T-helper 17 cell (primary cell): ENCODE measurements at regions not wholly inside any gene's neighbourhood (a gene's known extent, or its start where the extent isn't known, plus 50 kb on each side); places are given as distances from the start of the nearest gene placed in this dataset.

Source experiments
- ATAC-seq: fragments of 150-1000 bp; cut with Tn5 transposase; 2 replicates; pipeline ENCODE4 v1.10.0; 2021; ENCODE audit warnings: mild to moderate bottlenecking, moderate library complexity
- DNase-seq, 3 donors: peaks; one replicate each; pipeline versions ENCODE4 v3.0.0 to v3.0.0-alpha.2; 2020 to 2021
- H3K9me3 ChIP-seq: one replicate; pipeline ENCODE4 v1.7.0; 2013; ENCODE audit warnings: low read length, mild to moderate bottlenecking; ENCODE audit not compliant: control insufficient read depth, poor library complexity, severe bottlenecking
- H3K27ac Mint-ChIP-seq: one replicate; pipeline ENCODE4 v1.8.0; 2022; ENCODE audit warnings: mild to moderate bottlenecking, moderate library complexity, mixed read lengths
- H3K27me3 Mint-ChIP-seq: one replicate; pipeline ENCODE4 v1.8.0; 2022; ENCODE audit warnings: mixed read lengths
- H3K36me3 Mint-ChIP-seq: one replicate; pipeline ENCODE4 v1.8.0; 2022; ENCODE audit warnings: low read depth, mixed read lengths
- H3K4me1 Mint-ChIP-seq: one replicate; pipeline ENCODE4 v1.8.0; 2022; ENCODE audit warnings: mild to moderate bottlenecking, mixed read lengths
- H3K4me3 Mint-ChIP-seq: one replicate; pipeline ENCODE4 v1.8.0; 2022; ENCODE audit warnings: mild to moderate bottlenecking, moderate library complexity, mixed read lengths

DNA sequence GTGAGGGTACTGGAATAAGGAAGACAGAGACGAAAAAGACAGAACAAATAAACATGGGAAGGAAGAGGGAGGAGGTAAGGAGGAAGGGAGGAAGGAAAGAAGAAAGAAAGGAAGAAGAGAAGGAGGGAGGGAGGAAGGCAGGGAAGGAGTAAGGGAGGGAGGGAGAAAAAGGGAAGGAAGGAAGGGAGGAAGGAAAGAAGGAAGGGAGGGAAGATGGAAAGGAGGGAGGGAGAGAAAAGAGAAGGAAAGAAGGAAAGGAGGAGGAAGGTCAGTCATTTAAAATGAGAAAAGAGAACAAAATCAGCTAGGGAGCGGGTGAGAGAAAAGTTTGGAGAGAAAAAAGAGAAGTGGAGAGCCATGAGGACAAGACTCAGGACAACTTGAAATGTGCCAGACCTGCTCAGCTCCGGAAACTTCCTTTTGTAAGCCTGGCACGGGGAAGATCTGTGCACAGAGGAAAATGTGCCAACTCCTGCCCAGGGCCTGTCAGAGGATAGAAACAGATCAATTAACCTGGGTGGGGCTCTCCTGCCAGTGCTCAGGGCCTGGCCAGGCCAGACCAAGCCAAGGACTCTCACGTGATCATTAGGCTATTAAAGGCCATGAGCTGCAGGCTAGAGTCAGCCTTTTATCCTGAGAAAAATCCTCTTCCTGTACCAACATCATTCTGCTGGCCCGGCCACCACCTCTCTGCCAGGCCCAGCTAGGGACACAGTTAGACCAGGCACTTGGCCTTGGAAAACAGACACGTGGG lies 50.1 kb upstream of the BCL6 start:
- H3K4me3 Mint-ChIP-seq, result no peak overlapping the region
- no peaks in the 10 kb centered on the region for H3K9me3 ChIP-seq
- no peak for DNase-seq
- H3K27me3 Mint-ChIP-seq, result no peaks in the 10 kb centered on the region
- ATAC-seq, result no peak
- H3K27ac Mint-ChIP-seq, result no peak overlapping the region
- peaks cover 2% of the 10 kb centered on the region for H3K36me3 Mint-ChIP-seq
- peaks cover 26% of the 10 kb centered on the region for H3K4me1 Mint-ChIP-seq

DNA sequence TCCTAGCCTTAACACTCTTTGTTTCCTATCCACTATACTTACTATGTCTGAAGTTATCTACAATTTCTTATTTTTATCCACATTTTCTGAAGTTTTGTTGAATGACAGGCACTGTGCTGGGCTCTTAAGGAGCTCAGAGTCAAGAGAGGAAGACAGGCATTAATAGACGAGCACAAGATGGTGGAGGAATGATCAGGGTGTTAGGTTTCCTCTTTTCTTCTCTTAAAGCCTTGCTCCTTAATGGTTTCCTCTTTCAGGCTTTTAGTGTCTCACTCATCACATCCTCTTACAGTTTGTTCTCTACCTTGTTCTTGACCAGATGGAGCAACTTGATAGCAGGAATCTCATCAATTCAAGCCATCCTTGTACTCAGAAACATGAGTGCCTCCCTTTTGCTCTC lies 52.9 kb upstream of the BCL6 start:
- peak overlapping the region; percentile 1 for H3K27ac Mint-ChIP-seq
- DNase-seq, result no peak

GRCh38 chr3:187798531-187799530 lies 53.6 kb upstream of the BCL6 start:
- Mint-ChIP-seq H3K4me1 (peaks cover 33% of the 10 kb centered on the region), H3K36me3 (peaks cover 2% of the 10 kb centered on the region), H3K27me3 (no peaks in the 10 kb centered on the region), H3K4me3 (peak overlapping the region; percentile 43), H3K27ac (peak overlapping the region; percentile 1)
- DNase-seq (no peak), ATAC-seq (peak; percentile 69)
- no peaks in the 10 kb centered on the region for H3K9me3 ChIP-seq

More for the DNA sequence above, 52.9 kb upstream of the BCL6 start:
- no peaks in the 10 kb centered on the region for H3K9me3 ChIP-seq
- peaks cover 2% of the 10 kb centered on the region for H3K36me3 Mint-ChIP-seq
- peaks cover 31% of the 10 kb centered on the region for H3K4me1 Mint-ChIP-seq
- H3K4me3 Mint-ChIP-seq, result peak overlapping the region; percentile 43
- no peaks in the 10 kb centered on the region for H3K27me3 Mint-ChIP-seq
- ATAC-seq, result no peak

DNA sequence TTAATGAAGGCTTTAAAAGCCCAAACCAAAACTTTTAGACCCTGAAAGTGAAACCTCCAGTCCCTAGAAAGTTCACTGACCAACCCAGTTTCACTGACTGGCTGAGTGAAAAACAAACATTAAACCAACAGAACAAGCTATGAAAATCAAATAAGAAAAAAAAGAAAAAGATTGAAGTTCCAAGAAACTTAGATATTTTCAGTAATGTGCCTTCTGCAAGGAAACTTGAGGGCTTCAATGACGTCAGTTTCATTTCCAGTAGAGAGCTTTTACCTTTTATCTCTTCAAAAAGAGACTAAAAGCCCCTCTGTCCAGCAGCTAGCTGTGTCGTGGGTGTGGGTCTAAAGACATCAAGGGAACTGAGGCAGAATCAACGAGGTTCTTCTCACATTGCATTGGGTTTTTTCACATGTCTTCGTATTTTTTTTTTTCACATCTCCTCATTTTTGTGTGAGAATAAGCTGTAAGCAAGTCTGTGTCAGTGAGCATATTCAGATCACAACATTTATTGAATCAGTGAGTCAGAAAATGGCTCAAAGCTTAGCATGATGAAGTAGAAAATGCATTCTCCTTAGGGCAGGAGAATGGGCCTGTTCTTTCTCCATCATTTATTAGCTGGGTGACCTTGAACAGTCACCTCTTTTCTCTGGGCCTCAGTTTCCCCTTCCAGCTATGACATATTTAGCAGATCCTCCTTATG lies 54.8 kb upstream of the BCL6 start:
- no peak for DNase-seq
- no peak overlapping the region for H3K4me3 Mint-ChIP-seq
- H3K27ac Mint-ChIP-seq, result peak overlapping the region; percentile 1
- no peaks in the 10 kb centered on the region for H3K9me3 ChIP-seq
- no peaks in the 10 kb centered on the region for H3K27me3 Mint-ChIP-seq
- ATAC-seq, result no peak
- peaks cover 43% of the 10 kb centered on the region for H3K4me1 Mint-ChIP-seq
- H3K36me3 Mint-ChIP-seq, result no peaks in the 10 kb centered on the region

DNA sequence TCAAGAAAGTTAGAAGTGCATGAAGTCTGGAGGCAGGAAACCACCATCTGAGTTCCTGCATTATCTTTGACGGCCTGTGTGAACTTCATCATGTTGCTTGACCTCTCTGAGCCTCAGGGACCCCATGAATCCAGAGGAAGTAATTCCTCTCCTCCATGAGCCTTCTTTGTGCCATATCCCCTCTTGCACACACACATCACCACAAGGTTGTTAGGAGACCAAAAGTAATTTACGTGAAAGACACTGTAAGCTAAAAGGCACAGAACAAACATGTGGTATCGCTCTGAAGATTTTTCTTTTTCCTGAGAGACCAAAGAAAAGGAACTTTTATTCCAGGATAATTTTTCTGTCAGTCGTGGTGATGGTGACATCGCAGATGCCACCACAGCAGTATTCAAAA lies 55.9 kb upstream of the BCL6 start:
- Mint-ChIP-seq H3K36me3 (no peaks in the 10 kb centered on the region), H3K27ac (no peak overlapping the region)

GRCh38 chr3:187802203-187802927 lies 57.1 kb upstream of the BCL6 start:
- Mint-ChIP-seq H3K36me3 (no peaks in the 10 kb centered on the region), H3K4me3 (peak overlapping the region; percentile 82), H3K4me1 (peaks cover 49% of the 10 kb centered on the region), H3K27me3 (no peaks in the 10 kb centered on the region), H3K27ac (peak overlapping the region; percentile 85)
- H3K9me3 ChIP-seq, result no peaks in the 10 kb centered on the region
- no peak for ATAC-seq
- DNase-seq, result no peak

More for the DNA sequence above, 55.9 kb upstream of the BCL6 start:
- no peak for ATAC-seq
- peaks cover 46% of the 10 kb centered on the region for H3K4me1 Mint-ChIP-seq
- no peaks in the 10 kb centered on the region for H3K27me3 Mint-ChIP-seq
- H3K9me3 ChIP-seq, result no peaks in the 10 kb centered on the region
- DNase-seq, result no peak
- H3K4me3 Mint-ChIP-seq, result no peak overlapping the region

DNA sequence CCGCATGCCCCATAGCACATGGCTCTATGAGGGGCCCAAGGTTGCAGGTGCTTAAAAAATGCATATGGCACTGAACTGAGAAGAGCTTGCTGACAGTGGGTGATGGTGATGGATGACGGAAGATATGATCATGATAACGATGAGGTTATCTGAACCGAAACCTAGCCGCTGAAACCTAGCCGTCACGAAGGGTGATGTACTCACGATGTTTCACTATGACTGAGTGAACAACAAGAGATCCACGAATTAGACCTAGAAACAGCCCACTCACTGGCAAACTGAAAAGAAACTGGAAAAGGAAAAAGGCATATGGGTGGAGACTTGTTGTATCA lies 57.6 kb upstream of the BCL6 start:
- ATAC-seq (peak; percentile 77), DNase-seq (peak in 1 of 3 donors; percentile 7)
- Mint-ChIP-seq H3K27ac (peak overlapping the region; percentile 85), H3K36me3 (no peaks in the 10 kb centered on the region), H3K27me3 (no peaks in the 10 kb centered on the region), H3K4me1 (peaks cover 47% of the 10 kb centered on the region), H3K4me3 (peak overlapping the region; percentile 82)
- no peaks in the 10 kb centered on the region for H3K9me3 ChIP-seq

DNA sequence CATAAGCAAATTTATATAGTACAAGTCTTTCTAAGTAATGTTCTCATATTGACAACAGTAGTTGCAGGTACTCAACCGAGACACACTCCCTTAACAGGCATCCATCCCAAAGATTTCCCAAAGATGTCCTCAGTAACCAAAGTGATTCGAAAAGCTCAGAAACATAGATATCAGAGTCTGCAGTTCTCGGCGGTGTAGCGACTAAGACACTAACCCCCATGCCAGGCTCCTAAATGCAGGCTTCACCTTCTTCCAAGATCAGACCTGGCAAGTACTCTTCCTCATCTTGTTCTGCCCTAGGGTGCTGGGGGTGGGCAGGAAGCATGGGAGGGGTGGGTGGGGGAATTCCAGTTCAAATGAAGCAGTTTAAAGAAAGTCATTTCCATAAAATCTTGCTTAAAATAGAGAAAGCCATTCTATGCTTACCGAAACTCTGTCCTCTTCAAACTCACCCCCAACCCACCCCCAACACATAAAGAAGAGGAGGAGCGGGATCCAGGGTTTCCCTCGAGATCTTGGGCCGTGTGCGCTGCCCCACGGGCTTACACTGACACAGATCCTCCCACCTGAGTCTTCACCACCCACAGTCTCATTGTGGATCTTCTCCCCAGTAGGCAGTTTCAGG lies 59.0 kb upstream of the BCL6 start:
- Mint-ChIP-seq H3K27me3 (no peaks in the 10 kb centered on the region), H3K27ac (no peak overlapping the region), H3K36me3 (no peaks in the 10 kb centered on the region), H3K4me1 (peaks cover 36% of the 10 kb centered on the region), H3K4me3 (no peak overlapping the region)
- H3K9me3 ChIP-seq, result no peaks in the 10 kb centered on the region
- no peak for ATAC-seq
- DNase-seq, result no peak

DNA sequence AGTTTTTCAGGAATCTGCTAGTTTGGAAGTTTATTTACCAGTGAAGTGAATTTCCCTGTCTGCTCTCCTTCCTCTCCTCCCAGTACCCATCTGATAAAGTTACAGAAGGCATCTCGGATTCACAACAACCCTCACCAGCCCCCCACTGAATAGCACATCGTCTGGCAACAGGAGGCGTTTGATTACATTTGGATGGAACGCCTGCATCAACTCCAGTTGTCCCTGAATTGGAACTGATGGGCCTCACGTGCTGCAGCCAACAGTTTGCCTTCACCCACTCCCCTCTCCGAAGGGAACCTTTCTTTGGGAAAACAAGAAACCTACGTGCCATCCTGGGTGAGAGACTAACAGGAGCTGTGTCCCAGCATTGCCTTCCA lies 59.5 kb upstream of the BCL6 start:
- Mint-ChIP-seq H3K4me1 (peaks cover 33% of the 10 kb centered on the region), H3K4me3 (no peak overlapping the region), H3K27ac (no peak overlapping the region), H3K36me3 (no peaks in the 10 kb centered on the region), H3K27me3 (no peaks in the 10 kb centered on the region)
- no peaks in the 10 kb centered on the region for H3K9me3 ChIP-seq
- DNase-seq, result no peak
- no peak for ATAC-seq

DNA sequence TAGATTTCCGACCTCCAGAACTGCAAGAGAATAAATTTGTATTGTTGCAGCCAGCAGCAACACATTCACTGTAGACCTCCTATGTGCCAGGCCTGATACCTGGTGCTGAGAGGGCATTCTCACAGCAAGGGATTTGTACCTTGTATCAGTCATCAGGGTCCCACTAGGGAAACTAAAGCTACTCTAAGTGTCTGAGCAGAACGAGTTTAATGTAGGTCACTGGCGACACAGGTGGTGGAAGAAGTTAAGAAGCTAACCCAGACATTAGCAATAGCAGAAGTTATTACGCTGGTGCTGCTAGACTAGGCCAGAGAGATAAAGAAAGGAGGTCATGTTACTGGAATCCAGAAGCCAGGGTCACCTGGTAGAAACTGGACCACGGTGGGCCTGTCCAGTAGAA lies 60.5 kb upstream of the BCL6 start:
- no peaks in the 10 kb centered on the region for H3K36me3 Mint-ChIP-seq
- no peak for DNase-seq
- no peaks in the 10 kb centered on the region for H3K9me3 ChIP-seq
- no peak overlapping the region for H3K4me3 Mint-ChIP-seq
- no peaks in the 10 kb centered on the region for H3K27me3 Mint-ChIP-seq
- ATAC-seq, result no peak
- peaks cover 28% of the 10 kb centered on the region for H3K4me1 Mint-ChIP-seq
- no peak overlapping the region for H3K27ac Mint-ChIP-seq

GRCh38 chr3:187807086-187807862 lies 62.0 kb upstream of the BCL6 start:
- no peak for DNase-seq
- no peaks in the 10 kb centered on the region for H3K9me3 ChIP-seq
- Mint-ChIP-seq H3K4me1 (peaks cover 27% of the 10 kb centered on the region), H3K27ac (peak overlapping the region; percentile 64), H3K4me3 (no peak overlapping the region), H3K27me3 (no peaks in the 10 kb centered on the region), H3K36me3 (no peaks in the 10 kb centered on the region)
- no peak for ATAC-seq

- H3K4me1 Mint-ChIP-seq, result peaks cover 17% of the 10 kb centered on the region
Observed at GRCh38 chr3:187808527-187808895, 63.2 kb upstream of the BCL6 start.

More at GRCh38 chr3:187808527-187808895, 63.2 kb upstream of the BCL6 start:
- no peak for DNase-seq
- no peak overlapping the region for H3K4me3 Mint-ChIP-seq
- no peaks in the 10 kb centered on the region for H3K27me3 Mint-ChIP-seq
- H3K9me3 ChIP-seq, result no peaks in the 10 kb centered on the region
- ATAC-seq, result no peak
- H3K36me3 Mint-ChIP-seq, result no peaks in the 10 kb centered on the region
- H3K27ac Mint-ChIP-seq, result no peak overlapping the region
